PFSK-1 (cell line): ENCODE measurements at regions not wholly inside any gene's neighbourhood (a gene's known extent, or its start where the extent isn't known, plus 50 kb on each side); places are given as distances from the start of the nearest gene placed in this dataset.

Source experiments
- FOXP2 ChIP-seq: optimal IDR thresholded peaks from 2 replicates; pipeline ENCODE3; 2011; ENCODE audit warnings: borderline replicate concordance, control low read depth, inconsistent platforms; ENCODE audit not compliant: insufficient read depth; ENCODE audit errors: extremely low read length, extremely low read depth
- POLR2AphosphoS5 ChIP-seq: IDR thresholded peaks from 2 replicates; pipeline ENCODE4 v1.6.1; 2012; ENCODE audit warnings: low read depth, mild to moderate bottlenecking, control low read depth, low read length, moderate library complexity
- SIN3A ChIP-seq: IDR thresholded peaks from 2 replicates; pipeline ENCODE4 v1.6.1; 2012; ENCODE audit warnings: mild to moderate bottlenecking, low read length, moderate library complexity, borderline replicate concordance; ENCODE audit not compliant: insufficient read depth

DNA sequence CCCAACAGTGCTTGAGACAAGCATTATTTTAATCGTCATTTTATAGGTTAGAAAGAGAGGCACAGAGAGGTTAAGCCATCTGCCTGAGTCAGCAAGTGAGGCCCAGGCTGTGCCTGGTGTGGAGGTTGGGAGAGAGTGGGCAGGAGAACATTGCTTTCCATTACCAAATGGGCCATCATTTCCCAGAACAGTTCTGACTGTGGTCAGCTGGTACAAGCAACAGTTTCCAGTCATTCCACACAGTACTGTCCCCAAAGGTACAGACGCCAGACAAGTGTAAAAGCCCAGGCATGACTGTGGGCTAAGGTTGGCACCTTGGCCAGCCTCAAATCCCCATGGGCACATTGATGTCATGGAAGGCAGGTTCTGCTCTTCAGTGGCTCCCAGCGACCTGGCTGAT is 98.2 kb upstream of the LCLAT1 start:
- no peak for TF ChIP-seq POLR2AphosphoS5
- no peak for TF ChIP-seq SIN3A
- TF ChIP-seq FOXP2, result no peak
